Stimulated activated CD4-positive, alpha-beta T cell treated with anti-CD3 and anti-CD28 coated beads, Interleukin-12 subunit alpha, Interleukin-12 subunit beta, amount 100 ng/mL, for 4 hours (primary cell): ENCODE measurements at regions not wholly inside any gene's neighbourhood (a gene's known extent, or its start where the extent isn't known, plus 50 kb on each side); places are given as distances from the start of the nearest gene placed in this dataset.
"Not testable (repeated sequence)": the region's sequence is repeated elsewhere in the genome, so short reads cannot be mapped to it uniquely, and the experiment has no call there.

Experiments used
- DNase-seq: peaks from one replicate; pipeline ENCODE4 v3.0.0-alpha.2; 2020

DNA sequence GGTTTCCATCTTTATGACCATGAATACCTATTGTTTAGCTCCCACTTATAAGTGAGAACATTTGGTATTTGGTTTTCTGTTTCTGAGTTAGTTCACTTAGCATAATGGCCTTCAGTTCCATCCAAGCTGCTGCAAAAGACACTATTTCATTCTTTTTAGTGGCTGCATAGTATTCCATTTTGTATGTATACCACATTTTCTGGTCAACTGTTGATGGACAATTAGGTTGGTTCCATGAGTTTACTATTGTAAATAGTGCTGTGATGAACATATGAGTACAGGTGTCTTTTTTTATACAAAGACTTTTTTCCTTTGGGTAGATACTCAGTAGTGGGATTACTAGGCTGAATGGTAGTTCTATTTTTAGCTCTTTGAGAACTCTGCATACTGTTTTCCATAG, 87.8 kb upstream of the GOT2 start:
- DNase-seq = no peak

DNA sequence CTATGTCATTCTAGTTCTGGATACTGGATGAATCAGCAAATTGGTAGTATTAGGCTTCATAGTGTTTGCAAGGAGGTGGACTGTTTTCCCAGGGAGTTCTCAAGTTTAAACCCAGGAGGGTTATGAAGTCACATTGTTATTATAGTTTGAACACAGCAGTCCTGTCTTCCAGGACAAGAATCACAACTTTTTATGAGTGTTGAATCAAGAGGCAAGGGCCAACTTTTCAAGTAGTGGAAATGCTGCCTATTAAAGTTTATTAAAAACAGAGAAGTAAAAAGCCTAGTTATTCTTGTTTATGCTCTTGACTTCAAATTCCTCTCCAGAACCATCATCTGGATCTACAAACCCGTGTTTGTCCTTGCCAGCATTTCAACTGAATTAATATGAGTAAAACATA, 86.3 kb upstream of the GOT2 start:
- DNase-seq = no peak

DNA sequence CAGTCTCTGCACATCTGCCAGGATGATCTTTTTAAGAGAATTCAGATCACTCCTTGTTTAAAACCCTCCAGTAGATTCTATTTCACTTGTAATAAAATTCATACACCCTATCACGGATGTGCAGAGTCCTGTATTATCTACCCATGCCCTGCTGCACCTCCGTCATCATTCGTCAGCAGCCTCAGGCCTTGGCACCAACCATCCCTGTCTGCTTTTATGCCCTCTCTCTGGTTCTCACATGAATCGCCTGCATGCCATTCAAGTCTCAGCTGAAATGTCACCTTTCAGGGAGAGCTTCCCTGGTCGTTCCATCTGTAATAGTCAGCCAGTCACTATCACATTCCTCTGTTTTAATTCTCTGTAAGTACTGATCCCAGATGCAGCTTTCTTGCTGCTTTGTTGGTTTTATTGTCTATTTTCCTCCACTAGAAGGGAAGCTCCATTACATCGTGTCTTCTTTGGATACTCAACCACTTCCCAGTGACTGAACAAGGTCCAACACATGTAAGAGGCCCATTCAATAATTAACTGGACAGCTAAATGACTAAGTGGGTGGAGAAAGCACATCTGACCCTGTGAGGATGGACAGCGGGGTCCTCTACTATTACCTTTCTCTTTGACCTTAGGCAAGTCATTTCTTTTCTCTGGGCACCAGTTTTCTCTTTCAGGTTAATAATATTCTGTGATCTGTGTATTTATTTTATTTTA, 81.2 kb upstream of the GOT2 start:
- no peak for DNase-seq

DNA sequence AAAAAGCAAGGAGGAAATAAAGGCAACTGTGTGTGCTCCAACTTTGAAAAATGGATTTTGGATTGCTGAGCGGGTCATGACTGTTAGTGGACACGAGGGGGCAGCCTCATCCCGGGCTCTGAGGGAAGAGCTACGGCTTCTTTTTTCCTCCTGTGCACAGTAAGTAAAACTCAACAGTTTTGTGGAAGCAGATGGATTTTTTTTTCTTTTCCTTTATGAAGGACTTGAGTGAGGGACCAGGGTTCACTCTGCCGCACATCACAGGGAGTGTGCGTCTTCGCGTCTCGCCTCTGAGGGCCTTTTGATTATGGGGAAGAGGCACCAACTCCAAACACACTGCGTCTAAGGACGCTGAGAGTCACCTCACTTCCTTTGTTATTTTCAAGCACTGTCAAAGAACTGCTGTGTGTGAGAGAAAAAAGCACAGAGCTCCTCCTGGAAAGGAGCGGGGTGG, 80.3 kb upstream of the GOT2 start:
- peak; percentile 1 for DNase-seq

DNA sequence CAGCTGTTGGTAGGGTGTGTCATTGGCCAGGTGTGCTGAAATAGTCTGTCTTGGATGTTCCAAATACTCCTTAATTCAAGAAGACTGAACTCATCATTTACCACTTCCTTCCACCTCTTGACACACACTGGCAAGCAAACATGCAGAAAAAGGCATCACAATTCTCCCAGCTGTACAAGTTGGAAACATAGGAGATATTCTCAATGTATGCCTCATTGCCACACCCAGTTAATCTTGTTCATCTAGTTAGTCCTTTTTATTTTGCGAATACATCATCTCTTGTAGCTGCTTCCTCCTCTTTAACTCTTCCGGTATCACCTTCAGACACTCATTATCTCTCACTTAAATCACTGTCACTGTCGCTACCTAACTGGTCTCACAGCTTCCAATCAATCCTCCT, 75.1 kb upstream of the GOT2 start:
- DNase-seq = no peak

DNA sequence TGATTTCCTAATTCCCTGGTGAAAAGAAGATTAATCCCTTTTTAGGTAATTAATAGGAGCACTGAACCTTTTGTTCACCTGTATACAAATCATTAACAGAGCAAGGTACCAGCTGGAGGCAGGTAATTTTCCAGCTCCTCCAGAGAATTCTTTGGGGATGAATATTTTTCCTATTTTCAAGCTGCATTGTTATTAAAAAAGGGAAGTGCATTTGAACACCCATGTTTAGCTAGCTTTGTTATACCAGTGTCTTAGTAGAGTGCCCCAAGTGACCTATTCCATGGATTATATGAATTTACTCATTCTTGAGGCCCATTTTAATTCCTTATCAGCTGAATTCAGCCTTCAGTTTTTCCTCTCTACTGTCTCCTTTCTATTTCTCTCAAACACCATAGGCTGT, 73.2 kb upstream of the GOT2 start:
- no peak for DNase-seq

DNA sequence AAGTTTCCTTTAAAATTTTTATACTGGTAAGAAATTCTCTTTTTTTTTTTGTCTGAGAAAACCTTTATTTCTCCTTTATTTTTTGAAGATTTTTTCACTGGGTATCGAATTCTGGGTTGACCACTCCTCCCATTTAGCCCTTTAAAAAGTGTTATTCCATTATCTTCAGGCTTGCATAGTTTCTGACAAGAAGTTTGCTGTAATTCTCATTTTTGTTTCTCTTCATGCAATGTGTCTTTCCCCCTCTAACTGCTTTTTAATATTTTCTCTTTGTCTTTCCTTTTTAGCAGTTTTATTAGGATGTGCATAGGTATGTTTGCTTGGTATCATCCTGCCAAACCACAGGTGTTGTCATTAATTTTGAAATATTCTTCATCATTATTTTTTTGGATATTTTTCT, 67.7 kb upstream of the GOT2 start:
- DNase-seq = no peak

GRCh38 chr16:58797137-58797801, 63.2 kb upstream of the GOT2 start:
- no peak for DNase-seq

DNA sequence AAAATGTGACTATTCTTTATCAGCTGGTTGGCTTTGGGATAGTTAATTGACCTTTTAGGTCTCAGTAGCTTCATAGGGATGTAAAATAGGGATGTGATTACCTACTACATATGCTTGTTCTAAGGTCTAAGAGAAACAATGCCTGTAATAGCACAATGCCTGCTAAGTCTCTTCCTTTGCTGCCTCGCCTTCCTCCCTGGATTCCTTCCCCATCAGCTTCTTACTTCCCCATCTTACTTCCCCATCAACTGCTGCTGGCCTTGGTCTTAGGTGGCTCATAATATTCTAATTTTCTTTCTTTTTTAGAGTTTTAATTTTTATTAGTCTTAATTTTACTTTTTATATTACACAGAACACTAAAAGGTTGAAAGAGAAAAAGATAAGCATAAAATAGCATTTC, 59.2 kb upstream of the GOT2 start:
- no peak for DNase-seq

GRCh38 chr16:58792188-58792587, 58.1 kb upstream of the GOT2 start:
- no peak for DNase-seq

DNA sequence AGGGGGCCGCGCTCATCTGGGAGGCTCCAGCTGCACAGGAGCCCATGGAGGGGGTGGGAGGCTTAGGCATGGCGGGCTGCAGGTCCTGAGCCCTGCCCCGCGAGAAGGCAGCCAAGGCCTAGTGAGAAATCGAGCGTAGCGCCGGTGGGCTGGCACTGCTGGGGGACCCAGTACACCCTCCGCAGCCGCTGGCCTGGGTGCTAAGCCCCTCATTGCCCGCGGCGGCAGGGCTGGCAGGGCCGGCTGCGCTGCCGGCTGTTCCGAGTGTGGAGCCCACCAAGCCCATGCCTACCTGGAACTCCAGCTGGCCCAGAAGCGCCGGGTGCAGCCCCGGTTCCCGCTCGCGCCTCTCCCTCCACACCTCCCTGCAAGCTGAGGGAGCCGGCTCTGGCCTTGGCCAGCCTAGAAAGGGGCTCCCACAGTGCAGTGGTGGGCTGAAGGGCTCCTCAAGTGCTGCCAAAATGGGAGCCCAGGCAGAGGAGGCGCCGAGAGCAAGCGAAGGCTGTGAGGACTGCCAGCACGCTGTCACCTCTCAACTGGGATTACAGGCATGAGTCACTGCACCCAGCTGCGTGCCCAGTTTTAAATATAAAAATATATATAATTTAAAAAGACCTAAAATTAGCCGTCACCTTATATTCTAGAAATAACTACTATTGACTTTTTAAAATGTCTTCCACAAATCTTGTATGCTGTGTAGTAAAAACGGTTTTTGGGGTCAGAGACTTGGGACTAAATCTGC, 56.9 kb upstream of the GOT2 start:
- not testable (repeated sequence) for DNase-seq

GRCh38 chr16:58789351-58789750, 55.2 kb upstream of the GOT2 start:
- DNase-seq = no peak
